ENCODE measurements at regions not wholly inside any gene's neighbourhood (a gene's known extent, or its start where the extent isn't known, plus 50 kb on each side); places are given as distances from the start of the nearest gene placed in this dataset.
"Not testable (repeated sequence)": the region's sequence is repeated elsewhere in the genome, so short reads cannot be mapped to it uniquely, and the experiment has no call there.

GRCh38 chr4:101651778-101652177 lies 138.8 kb upstream of the BANK1 start:
- Mint-ChIP-seq H3K9me3 (no peaks in the 10 kb centered on the region), H3K4me1 (no peaks in the 10 kb centered on the region), H3K27ac (no peak overlapping the region), H3K27me3 (peaks cover 6% of the 10 kb centered on the region), H3K36me3 (ENCODE audit: low read depth) (no peaks in the 10 kb centered on the region), H3K4me3 (no peak overlapping the region)
- intact Hi-C loops (cut with micrococcal nuclease): no loop called here
- DNase-seq: no peak

- H3K9me3 Mint-ChIP-seq: no peaks in the 10 kb centered on the region
- peak; percentile 36 for DNase-seq
- no peak overlapping the region for H3K27ac Mint-ChIP-seq
- H3K4me3 Mint-ChIP-seq: no peak overlapping the region
- no peaks in the 10 kb centered on the region for H3K36me3 Mint-ChIP-seq (ENCODE audit: low read depth)
- H3K4me1 Mint-ChIP-seq: no peaks in the 10 kb centered on the region
- intact Hi-C loops (cut with micrococcal nuclease): no loop called here
- H3K27me3 Mint-ChIP-seq: peaks cover 6% of the 10 kb centered on the region
These were observed 140.6 kb upstream of the BANK1 start for GRCh38 chr4:101649790-101650515.

GRCh38 chr4:101647710-101648034 lies 142.9 kb upstream of the BANK1 start:
- Mint-ChIP-seq H3K27me3 (peaks cover 5% of the 10 kb centered on the region), H3K27ac (no peak overlapping the region), H3K4me3 (no peak overlapping the region), H3K9me3 (no peaks in the 10 kb centered on the region), H3K36me3 (ENCODE audit: low read depth) (no peaks in the 10 kb centered on the region), H3K4me1 (no peaks in the 10 kb centered on the region)
- intact Hi-C loops (cut with micrococcal nuclease): no loop called here
- DNase-seq: no peak

DNA sequence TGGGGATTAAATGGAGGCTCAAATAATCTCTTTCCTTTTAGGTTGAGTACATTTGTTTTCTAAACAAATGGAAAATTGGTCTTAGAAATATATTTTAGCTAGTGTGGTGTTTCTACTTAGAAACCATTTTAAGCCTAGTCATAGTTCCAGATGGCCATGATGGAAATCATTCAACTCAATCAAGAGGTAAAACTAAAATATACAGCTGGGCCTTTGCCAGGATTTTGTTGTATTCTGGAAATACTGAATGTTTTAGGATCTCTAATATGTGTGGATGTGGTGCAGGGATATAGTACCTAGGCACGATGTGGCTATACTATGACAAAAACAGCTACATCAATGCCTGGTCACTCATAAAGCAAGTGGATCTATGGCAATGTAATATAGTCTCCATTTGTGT lies 146.0 kb upstream of the BANK1 start:
- H3K36me3 Mint-ChIP-seq (ENCODE audit: low read depth): no peaks in the 10 kb centered on the region
- intact Hi-C loops (cut with micrococcal nuclease): no loop called here
- no peaks in the 10 kb centered on the region for H3K9me3 Mint-ChIP-seq
- no peak for DNase-seq
- no peak overlapping the region for H3K4me3 Mint-ChIP-seq
- H3K4me1 Mint-ChIP-seq: no peaks in the 10 kb centered on the region
- H3K27me3 Mint-ChIP-seq: peaks cover 9% of the 10 kb centered on the region
- H3K27ac Mint-ChIP-seq: no peak overlapping the region

DNA sequence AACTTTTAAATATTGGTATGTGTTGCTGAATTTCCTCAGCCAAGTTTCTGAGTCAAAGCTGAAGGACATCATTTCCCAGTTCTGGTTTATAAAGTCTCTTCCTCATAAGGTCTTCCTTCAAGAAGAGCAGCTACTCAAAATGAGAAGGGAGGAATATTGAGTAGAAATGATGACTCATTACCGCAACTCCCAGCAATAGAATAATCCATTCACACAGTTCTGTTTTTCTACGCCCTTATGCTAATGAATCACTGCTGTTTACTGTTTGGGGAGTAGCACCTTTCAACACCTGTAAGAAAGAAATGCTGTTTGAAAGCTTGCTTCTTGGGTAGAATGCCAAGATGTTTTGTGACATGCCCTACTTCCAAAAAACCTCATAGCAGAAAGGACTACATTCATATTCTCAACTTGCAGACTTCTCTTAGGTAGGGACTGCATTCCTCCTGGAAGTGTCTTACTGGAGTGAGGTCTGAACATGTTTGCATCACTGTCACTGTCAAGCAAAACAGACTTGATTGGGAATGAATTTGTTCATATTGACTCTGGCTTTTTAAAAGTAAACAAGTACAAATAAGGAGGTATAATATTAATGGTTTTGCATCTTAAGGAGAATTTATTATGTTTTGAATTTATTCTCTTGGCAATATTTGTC lies 147.2 kb upstream of the BANK1 start:
- H3K36me3 Mint-ChIP-seq (ENCODE audit: low read depth): no peaks in the 10 kb centered on the region

GRCh38 chr4:101632766-101633165 lies 157.8 kb upstream of the BANK1 start:
- DNase-seq; H3K9me3 Mint-ChIP-seq; H3K27ac Mint-ChIP-seq; H3K4me3 Mint-ChIP-seq; H3K36me3 Mint-ChIP-seq (ENCODE audit: low read depth); H3K27me3 Mint-ChIP-seq; intact Hi-C loops (cut with micrococcal nuclease); H3K4me1 Mint-ChIP-seq: not testable (repeated sequence)

More for the DNA sequence above, 147.2 kb upstream of the BANK1 start:
- Mint-ChIP-seq H3K27me3 (peaks cover 7% of the 10 kb centered on the region), H3K4me1 (no peaks in the 10 kb centered on the region), H3K4me3 (no peak overlapping the region), H3K27ac (no peak overlapping the region), H3K9me3 (no peaks in the 10 kb centered on the region)
- intact Hi-C loops (cut with micrococcal nuclease): no loop called here
- DNase-seq: no peak

GRCh38 chr4:101630319-101630986 lies 160.1 kb upstream of the BANK1 start:
- intact Hi-C loops (cut with micrococcal nuclease): no loop called here

GRCh38 chr4:101621120-101621519 lies 169.4 kb upstream of the BANK1 start:
- Mint-ChIP-seq H3K27ac (no peak overlapping the region), H3K9me3 (no peaks in the 10 kb centered on the region), H3K27me3 (no peaks in the 10 kb centered on the region), H3K4me1 (peaks cover 4% of the 10 kb centered on the region), H3K4me3 (no peak overlapping the region), H3K36me3 (ENCODE audit: low read depth) (no peaks in the 10 kb centered on the region)
- DNase-seq: no peak
- intact Hi-C loops (cut with micrococcal nuclease): no loop called here

More at GRCh38 chr4:101630319-101630986, 160.1 kb upstream of the BANK1 start:
- H3K27me3 Mint-ChIP-seq: peaks cover 7% of the 10 kb centered on the region
- no peak for DNase-seq
- no peaks in the 10 kb centered on the region for H3K4me1 Mint-ChIP-seq
- peaks cover 6% of the 10 kb centered on the region for H3K9me3 Mint-ChIP-seq
- no peak overlapping the region for H3K4me3 Mint-ChIP-seq
- H3K27ac Mint-ChIP-seq: no peak overlapping the region
- H3K36me3 Mint-ChIP-seq (ENCODE audit: low read depth): no peaks in the 10 kb centered on the region

- Mint-ChIP-seq H3K36me3 (ENCODE audit: low read depth) (no peaks in the 10 kb centered on the region), H3K27me3 (no peaks in the 10 kb centered on the region), H3K9me3 (peaks cover 4% of the 10 kb centered on the region), H3K4me1 (no peaks in the 10 kb centered on the region), H3K4me3 (no peak overlapping the region), H3K27ac (no peak overlapping the region)
- DNase-seq: no peak
- intact Hi-C loops (cut with micrococcal nuclease): no loop called here
These were observed 174.9 kb upstream of the BANK1 start for GRCh38 chr4:101615652-101616051.

DNA sequence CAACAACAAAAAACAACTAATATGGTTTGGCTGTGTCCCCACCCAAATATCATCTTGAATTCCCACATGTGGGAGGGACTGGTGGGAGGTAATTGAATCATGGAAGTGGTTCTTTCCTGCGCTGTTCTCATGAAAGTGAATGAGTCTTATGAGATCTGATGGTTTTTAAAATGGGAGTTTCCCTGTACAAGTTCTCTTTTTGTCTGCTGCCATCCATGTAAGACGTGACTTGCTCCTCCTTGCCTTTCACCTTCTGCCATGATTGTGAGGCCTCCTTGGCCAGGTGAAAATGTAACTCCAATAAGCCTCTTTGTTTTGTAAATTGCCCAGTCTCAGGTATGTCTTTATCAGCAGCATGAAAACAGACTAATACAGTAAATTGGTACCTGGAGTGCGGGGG lies 183.5 kb upstream of the BANK1 start:
- H3K36me3 Mint-ChIP-seq (ENCODE audit: low read depth); H3K4me3 Mint-ChIP-seq; intact Hi-C loops (cut with micrococcal nuclease); H3K4me1 Mint-ChIP-seq; H3K27me3 Mint-ChIP-seq; H3K9me3 Mint-ChIP-seq; H3K27ac Mint-ChIP-seq; DNase-seq: not testable (repeated sequence)

DNA sequence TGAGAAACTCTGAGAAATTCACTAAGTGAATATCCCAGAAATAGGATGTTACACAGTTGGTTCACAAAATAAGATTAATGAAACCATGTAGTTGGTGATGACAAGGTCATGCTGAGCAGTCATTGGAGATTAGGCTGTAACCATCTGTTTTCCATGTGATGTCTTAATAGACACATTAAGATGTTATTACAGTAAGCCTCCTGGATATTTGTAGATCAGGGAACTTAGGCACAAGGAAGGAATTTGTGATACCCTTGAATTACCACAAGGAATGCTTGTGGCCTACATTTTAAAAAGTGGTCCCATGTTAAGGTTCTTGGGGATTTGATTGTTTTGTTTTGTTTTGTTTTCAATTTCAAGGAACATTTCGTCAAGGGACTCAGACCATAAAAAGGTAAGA lies 185.6 kb upstream of the BANK1 start:
- no peak for DNase-seq
- Mint-ChIP-seq H3K9me3 (peaks cover 6% of the 10 kb centered on the region), H3K27ac (no peak overlapping the region), H3K4me3 (no peak overlapping the region), H3K27me3 (no peaks in the 10 kb centered on the region), H3K36me3 (ENCODE audit: low read depth) (no peaks in the 10 kb centered on the region), H3K4me1 (no peaks in the 10 kb centered on the region)
- intact Hi-C loops (cut with micrococcal nuclease): no loop called here

- Mint-ChIP-seq H3K36me3 (ENCODE audit: low read depth) (no peaks in the 10 kb centered on the region), H3K4me1 (peaks cover 2% of the 10 kb centered on the region), H3K4me3 (no peak overlapping the region), H3K27ac (no peak overlapping the region), H3K27me3 (peaks cover 2% of the 10 kb centered on the region), H3K9me3 (no peaks in the 10 kb centered on the region)
- DNase-seq: no peak
- intact Hi-C loops (cut with micrococcal nuclease): no loop called here
These were observed 190.2 kb upstream of the BANK1 start for GRCh38 chr4:101600287-101600686.

GRCh38 chr4:101599620-101600019 lies 190.9 kb upstream of the BANK1 start:
- intact Hi-C loops (cut with micrococcal nuclease): loop anchor here (10.0 kb wide), 2 partner anchors 185 to 1505 kb away; no protein-coding TSS in a partner anchor
- Mint-ChIP-seq H3K27ac (no peak overlapping the region), H3K27me3 (peaks cover 4% of the 10 kb centered on the region), H3K9me3 (no peaks in the 10 kb centered on the region), H3K36me3 (ENCODE audit: low read depth) (no peaks in the 10 kb centered on the region), H3K4me1 (peaks cover 2% of the 10 kb centered on the region), H3K4me3 (no peak overlapping the region)
- DNase-seq: no peak

DNA sequence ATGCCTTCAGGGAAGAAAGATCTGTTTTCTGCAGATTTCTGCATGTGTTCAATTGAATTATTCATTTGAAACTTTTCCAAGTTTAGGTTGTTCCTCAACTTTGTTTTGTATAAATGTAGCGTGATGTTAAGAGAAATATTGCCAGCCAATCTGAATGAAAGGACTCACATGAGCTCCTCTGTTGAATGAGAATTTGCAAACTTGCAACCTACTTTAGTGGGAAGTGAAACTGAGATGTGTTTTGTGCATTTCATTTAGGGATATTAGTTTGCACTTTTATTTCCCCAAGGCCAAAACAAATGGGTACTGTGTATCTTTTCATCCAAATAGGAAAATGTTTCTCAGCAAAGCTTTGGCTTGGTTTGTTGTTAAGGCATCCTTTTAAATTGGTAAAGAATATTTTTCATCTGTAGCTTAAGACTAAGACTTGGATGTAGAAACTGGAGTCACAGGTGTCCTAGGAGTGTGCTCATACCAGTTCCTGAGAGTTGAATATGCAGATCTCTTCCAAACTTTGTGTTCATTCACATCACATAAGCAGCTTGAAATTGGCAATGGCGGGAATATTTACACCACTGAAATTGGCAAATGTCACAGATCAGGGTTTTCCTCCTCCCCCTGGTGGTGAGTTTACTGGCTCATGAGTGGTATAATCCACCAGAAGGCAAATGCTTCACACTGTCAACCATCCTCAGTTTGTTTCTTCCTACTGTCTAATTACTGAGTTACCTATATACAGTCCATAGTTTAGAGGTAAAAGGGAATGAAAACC lies 193.6 kb upstream of the BANK1 start:
- DNase-seq: peak; percentile 73
- no peak overlapping the region for H3K4me3 Mint-ChIP-seq
- peaks cover 5% of the 10 kb centered on the region for H3K27me3 Mint-ChIP-seq
- no peak overlapping the region for H3K27ac Mint-ChIP-seq
- no peaks in the 10 kb centered on the region for H3K36me3 Mint-ChIP-seq (ENCODE audit: low read depth)
- intact Hi-C loops (cut with micrococcal nuclease): loop anchor here (1.0 to 10.0 kb wide), 3 partner anchors 182 to 1502 kb away; no protein-coding TSS in a partner anchor
- peaks cover 2% of the 10 kb centered on the region for H3K4me1 Mint-ChIP-seq
- H3K9me3 Mint-ChIP-seq: no peaks in the 10 kb centered on the region

All from activated CD4-positive, alpha-beta T cell treated with anti-CD3 and anti-CD28 coated beads, Interleukin-2, amount 10 ng/mL, durations not matched to agents 24 days and 14 days (primary cell).